NCI-H146 (cell line): ENCODE measurements at regions not wholly inside any gene's neighbourhood (a gene's known extent, or its start where the extent isn't known, plus 50 kb on each side); places are given as distances from the start of the nearest gene placed in this dataset.
"Not testable (repeated sequence)": the region's sequence is repeated elsewhere in the genome, so short reads cannot be mapped to it uniquely, and the experiment has no call there.

Experiments
- DNase-seq: peaks from one replicate; lab custom pipeline; 2025; lab: John Stamatoyannopoulos, UW

- no peak for DNase-seq
These were observed 164.8 kb upstream of the TBX18 start for GRCh38 chr6:84929212-84929611.

- no peak for DNase-seq
These were observed 163.2 kb upstream of the TBX18 start for GRCh38 chr6:84927551-84927950.

GRCh38 chr6:84926189-84927155, 162.1 kb upstream of the TBX18 start:
- DNase-seq: no peak

- no peak for DNase-seq
These were observed 157.5 kb upstream of the TBX18 start for GRCh38 chr6:84921891-84922290.

GRCh38 chr6:84920021-84920420, 155.6 kb upstream of the TBX18 start:
- DNase-seq: no peak

GRCh38 chr6:84916704-84917103, 152.3 kb upstream of the TBX18 start:
- no peak for DNase-seq

GRCh38 chr6:84912472-84913322, 148.3 kb upstream of the TBX18 start:
- no peak for DNase-seq

- no peak for DNase-seq
These were observed 146.7 kb upstream of the TBX18 start for GRCh38 chr6:84910906-84911607.

- no peak for DNase-seq
These were observed 144.0 kb upstream of the TBX18 start for GRCh38 chr6:84908304-84908904.

- no peak for DNase-seq
These were observed 142.1 kb upstream of the TBX18 start for GRCh38 chr6:84906514-84906913.

- no peak for DNase-seq
These were observed 141.4 kb upstream of the TBX18 start for GRCh38 chr6:84905823-84906222.

GRCh38 chr6:84902354-84902928, 138.0 kb upstream of the TBX18 start:
- no peak for DNase-seq

GRCh38 chr6:84897988-84898594, 133.7 kb upstream of the TBX18 start:
- no peak for DNase-seq

- DNase-seq: no peak
These were observed 132.6 kb upstream of the TBX18 start for GRCh38 chr6:84897011-84897410.

GRCh38 chr6:84892671-84893070, 128.3 kb upstream of the TBX18 start:
- no peak for DNase-seq

- DNase-seq: no peak
These were observed 118.7 kb upstream of the TBX18 start for GRCh38 chr6:84882768-84883766.

- not testable (repeated sequence) for DNase-seq
These were observed 115.0 kb upstream of the TBX18 start for GRCh38 chr6:84879385-84879784.

- DNase-seq: no peak
These were observed 113.3 kb upstream of the TBX18 start for GRCh38 chr6:84877515-84878210.
